ENCODE measurements at regions not wholly inside any gene's neighbourhood (a gene's known extent, or its start where the extent isn't known, plus 50 kb on each side); places are given as distances from the start of the nearest gene placed in this dataset.
"Not testable (repeated sequence)": the region's sequence is repeated elsewhere in the genome, so short reads cannot be mapped to it uniquely, and the experiment has no call there.

DNA sequence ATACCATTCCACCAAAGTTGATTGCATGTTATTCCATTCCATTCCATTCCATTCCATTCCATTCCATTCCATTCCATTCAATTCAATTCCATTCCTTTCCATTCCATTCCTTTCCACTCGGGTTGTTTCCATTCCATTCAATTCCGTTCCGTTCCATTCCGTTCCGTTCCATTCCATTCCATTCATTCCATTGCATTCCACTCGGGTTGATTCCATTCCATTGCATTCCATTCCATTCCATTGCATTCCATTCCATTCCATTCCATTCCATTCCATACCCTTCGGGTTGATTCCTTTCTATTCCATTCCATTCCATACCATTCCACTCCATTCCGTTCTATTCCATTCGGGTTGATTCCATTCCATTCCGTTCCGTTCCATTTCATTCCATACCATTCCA, 166.9 kb downstream of the CWH43 start:
- TF ChIP-seq, protein P1, sequence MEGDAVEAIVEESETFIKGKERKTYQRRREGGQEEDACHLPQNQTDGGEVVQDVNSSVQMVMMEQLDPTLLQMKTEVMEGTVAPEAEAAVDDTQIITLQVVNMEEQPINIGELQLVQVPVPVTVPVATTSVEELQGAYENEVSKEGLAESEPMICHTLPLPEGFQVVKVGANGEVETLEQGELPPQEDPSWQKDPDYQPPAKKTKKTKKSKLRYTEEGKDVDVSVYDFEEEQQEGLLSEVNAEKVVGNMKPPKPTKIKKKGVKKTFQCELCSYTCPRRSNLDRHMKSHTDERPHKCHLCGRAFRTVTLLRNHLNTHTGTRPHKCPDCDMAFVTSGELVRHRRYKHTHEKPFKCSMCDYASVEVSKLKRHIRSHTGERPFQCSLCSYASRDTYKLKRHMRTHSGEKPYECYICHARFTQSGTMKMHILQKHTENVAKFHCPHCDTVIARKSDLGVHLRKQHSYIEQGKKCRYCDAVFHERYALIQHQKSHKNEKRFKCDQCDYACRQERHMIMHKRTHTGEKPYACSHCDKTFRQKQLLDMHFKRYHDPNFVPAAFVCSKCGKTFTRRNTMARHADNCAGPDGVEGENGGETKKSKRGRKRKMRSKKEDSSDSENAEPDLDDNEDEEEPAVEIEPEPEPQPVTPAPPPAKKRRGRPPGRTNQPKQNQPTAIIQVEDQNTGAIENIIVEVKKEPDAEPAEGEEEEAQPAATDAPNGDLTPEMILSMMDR (IDR thresholded peaks at IDR 0.05), result not testable (repeated sequence)
- TF ChIP-seq POLR2AphosphoS5 (IDR thresholded peaks at IDR 0.05; ENCODE audit: low read depth, low read length); SIN3A (IDR thresholded peaks at IDR 0.05; ENCODE audit: borderline replicate concordance, low read depth, low read length); CHD2 (IDR thresholded peaks at IDR 0.05; ENCODE audit: low read length, partially characterized antibody); ELF1 (IDR thresholded peaks at IDR 0.05); RFX5 (IDR thresholded peaks at IDR 0.05; ENCODE audit: low read length); SMC3 (IDR thresholded peaks at IDR 0.05; ENCODE audit: low read depth, low read length); FOXJ3 (CRISPR knock-in tag; IDR thresholded peaks at IDR 0.05); RAD21 (IDR thresholded peaks at IDR 0.05; ENCODE audit: low read length): not testable (repeated sequence)
- TF ChIP-seq, protein P2, sequence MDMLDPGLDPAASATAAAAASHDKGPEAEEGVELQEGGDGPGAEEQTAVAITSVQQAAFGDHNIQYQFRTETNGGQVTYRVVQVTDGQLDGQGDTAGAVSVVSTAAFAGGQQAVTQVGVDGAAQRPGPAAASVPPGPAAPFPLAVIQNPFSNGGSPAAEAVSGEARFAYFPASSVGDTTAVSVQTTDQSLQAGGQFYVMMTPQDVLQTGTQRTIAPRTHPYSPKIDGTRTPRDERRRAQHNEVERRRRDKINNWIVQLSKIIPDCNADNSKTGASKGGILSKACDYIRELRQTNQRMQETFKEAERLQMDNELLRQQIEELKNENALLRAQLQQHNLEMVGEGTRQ (IDR thresholded peaks at IDR 0.05; ENCODE audit: borderline replicate concordance, low read depth, low read length), result not testable (repeated sequence)
- TF ChIP-seq, protein P3, sequence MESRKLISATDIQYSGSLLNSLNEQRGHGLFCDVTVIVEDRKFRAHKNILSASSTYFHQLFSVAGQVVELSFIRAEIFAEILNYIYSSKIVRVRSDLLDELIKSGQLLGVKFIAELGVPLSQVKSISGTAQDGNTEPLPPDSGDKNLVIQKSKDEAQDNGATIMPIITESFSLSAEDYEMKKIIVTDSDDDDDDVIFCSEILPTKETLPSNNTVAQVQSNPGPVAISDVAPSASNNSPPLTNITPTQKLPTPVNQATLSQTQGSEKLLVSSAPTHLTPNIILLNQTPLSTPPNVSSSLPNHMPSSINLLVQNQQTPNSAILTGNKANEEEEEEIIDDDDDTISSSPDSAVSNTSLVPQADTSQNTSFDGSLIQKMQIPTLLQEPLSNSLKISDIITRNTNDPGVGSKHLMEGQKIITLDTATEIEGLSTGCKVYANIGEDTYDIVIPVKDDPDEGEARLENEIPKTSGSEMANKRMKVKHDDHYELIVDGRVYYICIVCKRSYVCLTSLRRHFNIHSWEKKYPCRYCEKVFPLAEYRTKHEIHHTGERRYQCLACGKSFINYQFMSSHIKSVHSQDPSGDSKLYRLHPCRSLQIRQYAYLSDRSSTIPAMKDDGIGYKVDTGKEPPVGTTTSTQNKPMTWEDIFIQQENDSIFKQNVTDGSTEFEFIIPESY (IDR thresholded peaks at IDR 0.05; ENCODE audit: borderline replicate concordance, low read depth), result not testable (repeated sequence)
- TF ChIP-seq, protein P4, sequence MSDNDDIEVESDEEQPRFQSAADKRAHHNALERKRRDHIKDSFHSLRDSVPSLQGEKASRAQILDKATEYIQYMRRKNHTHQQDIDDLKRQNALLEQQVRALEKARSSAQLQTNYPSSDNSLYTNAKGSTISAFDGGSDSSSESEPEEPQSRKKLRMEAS (IDR thresholded peaks at IDR 0.05; ENCODE audit: low read depth), result not testable (repeated sequence)

Measured in SK-N-SH (cell line).